Hepatocyte (in vitro differentiated cells): ENCODE measurements at regions not wholly inside any gene's neighbourhood (a gene's known extent, or its start where the extent isn't known, plus 50 kb on each side); places are given as distances from the start of the nearest gene placed in this dataset.
A peak's percentile ranks its signal among the peaks of the same experiment; 100 is the strongest.

Experiments
- DNase-seq: peaks from one replicate; pipeline ENCODE4 v3.0.0-alpha.2; 2016; ENCODE audit warnings: low spot score
- H2AFZ ChIP-seq: fragments of 200-600 bp; sonication (generic); 2 replicates; pipeline ENCODE4 v1.6.0; 2016; ENCODE audit warnings: antibody characterized with exemption, mild to moderate bottlenecking
- H3K27ac ChIP-seq: fragments of 200-600 bp; sonication (generic); 2 replicates; pipeline ENCODE4 v1.5.1; 2016; ENCODE audit warnings: mild to moderate bottlenecking
- H3K27me3 ChIP-seq: fragments of 200-600 bp; sonication (generic); 2 replicates; pipeline ENCODE4 v1.6.1; 2016
- H3K36me3 ChIP-seq: fragments of 200-600 bp; sonication (generic); replicated peaks from 2 replicates; pipeline ENCODE4 v1.5.1; 2016; ENCODE audit warnings: low read depth; ENCODE audit not compliant: insufficient read depth
- H3K4me1 ChIP-seq: fragments of 200-600 bp; sonication (generic); 2 replicates; pipeline ENCODE4 v1.5.1; 2016; ENCODE audit warnings: mild to moderate bottlenecking, moderate library complexity; ENCODE audit not compliant: insufficient read depth
- H3K4me2 ChIP-seq: fragments of 200-600 bp; sonication (generic); 2 replicates; pipeline ENCODE4 v1.6.0; 2016
- H3K4me3 ChIP-seq: fragments of 200-600 bp; sonication (generic); 2 replicates; pipeline ENCODE4 v1.5.1; 2016; ENCODE audit warnings: mild to moderate bottlenecking
- H3K79me2 ChIP-seq: fragments of 200-600 bp; sonication (generic); 2 replicates; pipeline ENCODE4 v1.6.0; 2017; ENCODE audit warnings: mild to moderate bottlenecking
- H3K9me2 ChIP-seq: fragments of 200-600 bp; sonication (generic); replicated peaks from 2 replicates; pipeline ENCODE4 v1.6.0; 2017; ENCODE audit warnings: mild to moderate bottlenecking; ENCODE audit not compliant: insufficient read depth
- H3K9me3 ChIP-seq: fragments of 200-600 bp; sonication (generic); 2 replicates; pipeline ENCODE4 v1.5.1; 2016; ENCODE audit warnings: low read depth, mild to moderate bottlenecking
- H4K20me1 ChIP-seq: fragments of 200-600 bp; sonication (generic); 2 replicates; pipeline ENCODE4 v1.6.0; 2016; ENCODE audit warnings: mild to moderate bottlenecking; ENCODE audit not compliant: insufficient read depth, poor library complexity, severe bottlenecking
- CTCF ChIP-seq: fragments of 200-600 bp; sonication (generic); IDR thresholded peaks from 2 replicates; pipeline ENCODE4 v1.5.1; 2016; ENCODE audit warnings: antibody characterized with exemption, mild to moderate bottlenecking; ENCODE audit not compliant: poor library complexity
- EZH2 ChIP-seq: fragments of 200-600 bp; sonication (generic); IDR thresholded peaks from 2 replicates; pipeline ENCODE4 v1.6.1; 2016; ENCODE audit warnings: antibody characterized with exemption, mild to moderate bottlenecking, borderline replicate concordance
- EZH2phosphoT487 ChIP-seq: fragments of 200-600 bp; sonication (generic); IDR thresholded peaks from one replicate; pipeline ENCODE4 v1.6.1; 2018; ENCODE audit warnings: antibody characterized with exemption, mild to moderate bottlenecking, low read depth, moderate library complexity; ENCODE audit not compliant: unreplicated experiment, severe bottlenecking
- WGBS: methylation state at CpG from one replicate; pipeline ENCODE4 v1.1.6; 2016; ENCODE audit warnings: low lambda C conversion rate; ENCODE audit errors: missing lambda C conversion rate; 5-methylcytosine and 5-hydroxymethylcytosine counted together

- H3K27ac ChIP-seq = peak overlapping the region; percentile 51
- no peak for DNase-seq
- no peaks in the 10 kb centered on the region for H3K9me3 ChIP-seq
- no peak overlapping the region for H2AFZ ChIP-seq
- no peaks in the 10 kb centered on the region for H3K36me3 ChIP-seq
- no peaks in the 10 kb centered on the region for H3K79me2 ChIP-seq
- 52% methylated on average over 2 of the region's 2 CpGs for WGBS
- peaks cover 9% of the 10 kb centered on the region for H3K4me1 ChIP-seq
- H3K27me3 ChIP-seq = no peaks in the 10 kb centered on the region
- H3K9me2 ChIP-seq = no peaks in the 10 kb centered on the region
- no peaks in the 10 kb centered on the region for H4K20me1 ChIP-seq
- no peak overlapping the region for H3K4me2 ChIP-seq
- TF ChIP-seq EZH2 (no peak), EZH2phosphoT487 (no peak), CTCF (no peak)
- H3K4me3 ChIP-seq = no peak overlapping the region
Observed at GRCh38 chr9:2489838-2490314, 131.7 kb upstream of the VLDLR start.

DNA sequence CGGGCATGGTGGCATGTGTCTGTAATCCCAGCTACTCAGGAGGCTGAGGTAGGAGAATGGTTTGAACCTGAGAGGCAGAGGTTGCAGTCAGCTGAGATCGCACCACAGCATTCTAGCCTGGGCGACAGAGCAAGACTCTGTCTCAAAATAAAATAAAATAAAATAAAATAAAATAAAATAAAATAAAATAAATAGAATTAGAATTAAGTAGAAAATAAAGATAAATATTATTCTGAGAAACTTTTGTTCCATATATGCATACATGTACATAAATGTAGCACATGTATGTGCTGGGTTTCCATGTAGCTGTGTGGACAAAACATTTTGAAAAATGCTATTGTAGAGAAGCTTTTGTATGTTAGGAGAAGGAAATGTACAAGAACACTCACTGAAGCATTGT lies 129.4 kb upstream of the VLDLR start:
- Histone ChIP-seq H3K4me3 (no peak overlapping the region), H2AFZ (no peak overlapping the region), H4K20me1 (no peaks in the 10 kb centered on the region), H3K27me3 (no peaks in the 10 kb centered on the region), H3K4me1 (peaks cover 9% of the 10 kb centered on the region), H3K9me3 (no peaks in the 10 kb centered on the region), H3K9me2 (no peaks in the 10 kb centered on the region), H3K4me2 (no peak overlapping the region), H3K36me3 (no peaks in the 10 kb centered on the region), H3K27ac (peak overlapping the region; percentile 27), H3K79me2 (no peaks in the 10 kb centered on the region)
- TF ChIP-seq EZH2phosphoT487 = no peak
- TF ChIP-seq CTCF = no peak
- TF ChIP-seq EZH2 = no peak
- DNase-seq = no peak
- WGBS = 91% methylated on average over 3 of the region's 3 CpGs

DNA sequence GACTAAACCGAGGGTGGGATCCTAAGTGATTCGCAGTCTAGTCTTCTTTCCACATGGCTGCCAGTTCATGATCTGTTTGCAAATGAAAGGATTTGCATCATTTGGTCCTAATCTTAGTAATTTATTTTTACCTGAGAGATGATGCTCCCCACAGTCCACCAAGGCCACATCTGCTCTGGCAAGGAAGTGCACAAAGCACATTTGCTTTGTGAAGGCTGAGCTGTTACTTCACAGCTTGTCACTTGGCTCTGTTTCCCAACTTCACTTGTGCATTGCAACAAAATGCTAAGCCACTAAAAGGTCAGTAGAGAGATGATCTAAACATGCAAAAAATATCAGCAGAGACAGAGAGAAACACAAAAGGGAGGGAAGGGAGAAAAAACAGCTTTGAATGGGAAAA lies 128.5 kb upstream of the VLDLR start:
- Histone ChIP-seq H2AFZ (no peak overlapping the region), H3K27ac (peak overlapping the region; percentile 27), H3K79me2 (no peaks in the 10 kb centered on the region), H3K36me3 (no peaks in the 10 kb centered on the region), H3K4me2 (no peak overlapping the region), H4K20me1 (no peaks in the 10 kb centered on the region), H3K9me3 (no peaks in the 10 kb centered on the region), H3K9me2 (no peaks in the 10 kb centered on the region), H3K4me3 (no peak overlapping the region), H3K27me3 (no peaks in the 10 kb centered on the region), H3K4me1 (peaks cover 9% of the 10 kb centered on the region)
- WGBS = 85% methylated on average over 2 of the region's 2 CpGs
- DNase-seq = peak; percentile 22
- TF ChIP-seq EZH2phosphoT487 (no peak), CTCF (no peak), EZH2 (no peak)

DNA sequence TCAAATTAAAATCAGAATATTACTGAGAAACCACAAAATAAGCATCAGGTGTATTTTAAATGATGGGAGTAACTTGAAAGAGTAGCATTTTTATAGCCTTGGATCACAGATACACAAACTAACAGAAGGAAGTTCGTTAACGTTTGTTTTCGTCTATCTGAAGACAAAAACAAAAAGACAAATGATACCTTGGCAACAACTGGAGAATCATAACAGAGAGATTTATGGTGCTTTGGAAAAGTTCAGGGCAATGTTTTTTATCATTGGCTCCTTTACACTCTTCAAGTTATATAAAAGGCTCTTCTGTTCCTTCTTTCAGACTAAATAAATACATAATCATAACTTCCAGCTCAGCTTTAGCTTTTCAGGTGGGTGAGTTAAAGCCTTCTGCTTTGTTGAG lies 128.1 kb upstream of the VLDLR start:
- no peaks in the 10 kb centered on the region for H3K9me3 ChIP-seq
- H4K20me1 ChIP-seq = no peaks in the 10 kb centered on the region
- H3K4me2 ChIP-seq = no peak overlapping the region
- no peak overlapping the region for H3K4me3 ChIP-seq
- no peaks in the 10 kb centered on the region for H3K79me2 ChIP-seq
- WGBS = 54% methylated on average over 3 of the region's 3 CpGs
- TF ChIP-seq EZH2 (no peak), EZH2phosphoT487 (no peak), CTCF (no peak)
- no peak for DNase-seq
- H3K9me2 ChIP-seq = no peaks in the 10 kb centered on the region
- no peak overlapping the region for H2AFZ ChIP-seq
- H3K36me3 ChIP-seq = no peaks in the 10 kb centered on the region
- H3K27me3 ChIP-seq = no peaks in the 10 kb centered on the region
- H3K27ac ChIP-seq = no peak overlapping the region
- H3K4me1 ChIP-seq = peaks cover 9% of the 10 kb centered on the region
